ENCODE measurements at regions not wholly inside any gene's neighbourhood (a gene's known extent, or its start where the extent isn't known, plus 50 kb on each side); places are given as distances from the start of the nearest gene placed in this dataset.
"Not testable (repeated sequence)": the region's sequence is repeated elsewhere in the genome, so short reads cannot be mapped to it uniquely, and the experiment has no call there.

DNA sequence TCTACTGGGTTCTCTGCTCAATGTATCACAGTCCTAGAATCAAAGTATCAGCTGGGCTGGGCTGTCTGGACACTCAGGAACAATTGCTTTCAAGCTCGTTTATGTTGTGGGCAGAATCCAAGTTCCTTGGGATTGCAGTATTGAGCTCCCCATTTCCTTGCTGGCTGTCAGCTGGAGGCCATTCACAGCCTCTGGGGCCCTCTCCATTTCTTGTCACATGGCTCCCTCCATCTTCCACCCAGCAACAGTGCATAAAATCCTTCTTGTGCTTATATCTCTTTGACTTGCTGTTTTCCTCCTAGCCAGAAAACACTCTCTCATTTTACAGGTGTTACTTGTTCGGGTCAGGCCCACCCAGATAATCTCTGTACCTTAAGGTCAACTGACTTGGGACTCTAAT lies 363.5 kb downstream of the IGSF11 start:
- DNase-seq: no peak

GRCh38 chr3:118675305-118675704 lies 359.3 kb downstream of the IGSF11 start:
- H2BK120ac ChIP-seq (ENCODE audit: low read depth, low read length): no peak overlapping the region
- H3K4me2 ChIP-seq (ENCODE audit: low read length, poor library complexity, severe bottlenecking): no peak overlapping the region
- no peaks in the 10 kb centered on the region for H3K36me3 ChIP-seq (ENCODE audit: control insufficient read depth in 1 of 2, insufficient read depth in 2 of 2, low read depth in 1 of 2, low read length in 2 of 2)
- no peak overlapping the region for H3K4me3 ChIP-seq (ENCODE audit: insufficient read depth in 1 of 2, low read depth in 1 of 2, low read length in 2 of 2)
- H3K4ac ChIP-seq (ENCODE audit: low read depth in 1 of 2, low read length in 2 of 2): no peak overlapping the region
- H2AK5ac ChIP-seq (ENCODE audit: low read length, severe bottlenecking): no peak overlapping the region
- no peak overlapping the region for H2BK12ac ChIP-seq (ENCODE audit: low read length in 2 of 2)
- H4K91ac ChIP-seq (ENCODE audit: low read length): no peak overlapping the region
- WGBS: 85% methylated on average over 1 of the region's 2 CpGs
- no peaks in the 10 kb centered on the region for H3K4me1 ChIP-seq (ENCODE audit: control insufficient read depth, insufficient read depth, low read depth, low read length)
- H4K8ac ChIP-seq (ENCODE audit: low read length): no peak overlapping the region
- H3K9ac ChIP-seq (ENCODE audit: low read length): no peak overlapping the region
- H3K23ac ChIP-seq (ENCODE audit: low read length in 2 of 2): no peak overlapping the region
- H2BK5ac ChIP-seq (ENCODE audit: low read depth, low read length, poor library complexity, severe bottlenecking): no peak overlapping the region
- H3K27me3 ChIP-seq (ENCODE audit: control insufficient read depth in 1 of 2, insufficient read depth in 1 of 2, low read length in 2 of 2): peaks cover 0 to 3% of the 10 kb centered on the region in 2 experiments
- H3K18ac ChIP-seq (ENCODE audit: low read depth in 1 of 2, low read length in 2 of 2): no peak overlapping the region
- DNase-seq: no peak
- no peaks in the 10 kb centered on the region for H3K9me3 ChIP-seq (ENCODE audit: control insufficient read depth, low read length)
- no peaks in the 10 kb centered on the region for H3K79me1 ChIP-seq (replicated peaks; ENCODE audit: low read length, poor library complexity, severe bottlenecking)
- no peak overlapping the region for H3K27ac ChIP-seq (ENCODE audit: low read length, poor library complexity, severe bottlenecking)
- no peak overlapping the region for H2AFZ ChIP-seq (ENCODE audit: low read depth, low read length)
- H3K14ac ChIP-seq (ENCODE audit: low read length in 2 of 2): no peak overlapping the region
- no peak overlapping the region for H2BK15ac ChIP-seq (ENCODE audit: low read depth, poor library complexity, severe bottlenecking)

More for the DNA sequence above, 363.5 kb downstream of the IGSF11 start:
- Histone ChIP-seq H2BK15ac (ENCODE audit: low read depth, poor library complexity, severe bottlenecking) (no peak overlapping the region), H3K27me3 (ENCODE audit: control insufficient read depth in 1 of 2, insufficient read depth in 1 of 2, low read length in 2 of 2) (peaks cover 0 to 3% of the 10 kb centered on the region in 2 experiments), H3K4me2 (ENCODE audit: low read length, poor library complexity, severe bottlenecking) (no peak overlapping the region), H3K4me3 (ENCODE audit: insufficient read depth in 1 of 2, low read depth in 1 of 2, low read length in 2 of 2) (no peak overlapping the region), H4K91ac (ENCODE audit: low read length) (no peak overlapping the region), H3K9me3 (ENCODE audit: control insufficient read depth, low read length) (no peaks in the 10 kb centered on the region), H2BK5ac (ENCODE audit: low read depth, low read length, poor library complexity, severe bottlenecking) (no peak overlapping the region), H4K8ac (ENCODE audit: low read length) (no peak overlapping the region), H3K4me1 (ENCODE audit: control insufficient read depth, insufficient read depth, low read depth, low read length) (no peaks in the 10 kb centered on the region), H3K9ac (ENCODE audit: low read length) (no peak overlapping the region), H3K23ac (ENCODE audit: low read length in 2 of 2) (no peak overlapping the region), H3K27ac (ENCODE audit: low read length, poor library complexity, severe bottlenecking) (no peak overlapping the region), H3K36me3 (ENCODE audit: control insufficient read depth in 1 of 2, insufficient read depth in 2 of 2, low read depth in 1 of 2, low read length in 2 of 2) (no peaks in the 10 kb centered on the region), H3K14ac (ENCODE audit: low read length in 2 of 2) (no peak overlapping the region), H2BK12ac (ENCODE audit: low read length in 2 of 2) (no peak overlapping the region), H2BK120ac (ENCODE audit: low read depth, low read length) (no peak overlapping the region), H3K4ac (ENCODE audit: low read depth in 1 of 2, low read length in 2 of 2) (no peak overlapping the region), H3K79me1 (replicated peaks; ENCODE audit: low read length, poor library complexity, severe bottlenecking) (no peaks in the 10 kb centered on the region), H3K18ac (ENCODE audit: low read depth in 1 of 2, low read length in 2 of 2) (no peak overlapping the region), H2AK5ac (ENCODE audit: low read length, severe bottlenecking) (no peak overlapping the region), H2AFZ (ENCODE audit: low read depth, low read length) (no peak overlapping the region)
- WGBS: 53% methylated on average over 2 of the region's 2 CpGs

DNA sequence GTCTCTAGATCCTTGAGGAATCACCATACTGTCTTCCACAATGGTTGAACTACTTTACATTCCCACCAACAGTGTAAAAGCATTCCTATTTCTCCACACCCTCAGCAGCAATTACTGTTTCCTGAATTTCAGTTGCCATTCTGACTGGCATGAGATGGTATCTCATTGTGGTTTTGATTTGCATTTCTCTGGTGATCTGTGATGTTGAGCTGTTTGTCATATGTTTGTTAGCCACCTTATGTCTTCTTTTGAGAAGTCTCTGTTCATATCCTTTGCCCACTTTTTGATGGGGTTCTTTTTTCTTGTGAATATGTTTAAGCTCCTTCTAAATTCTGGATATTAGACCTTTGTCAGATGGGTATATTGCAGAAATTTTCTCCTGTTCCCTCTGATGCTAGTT lies 356.0 kb downstream of the IGSF11 start:
- not testable (repeated sequence) for H3K4me3 ChIP-seq (ENCODE audit: insufficient read depth in 1 of 2, low read depth in 1 of 2, low read length in 2 of 2); H3K36me3 ChIP-seq (ENCODE audit: control insufficient read depth in 1 of 2, insufficient read depth in 2 of 2, low read depth in 1 of 2, low read length in 2 of 2); H2AK5ac ChIP-seq (ENCODE audit: low read length, severe bottlenecking); H2BK120ac ChIP-seq (ENCODE audit: low read depth, low read length); H2AFZ ChIP-seq (ENCODE audit: low read depth, low read length); H3K4me2 ChIP-seq (ENCODE audit: low read length, poor library complexity, severe bottlenecking); H2BK12ac ChIP-seq (ENCODE audit: low read length in 2 of 2); H4K8ac ChIP-seq (ENCODE audit: low read length); H3K79me1 ChIP-seq (replicated peaks; ENCODE audit: low read length, poor library complexity, severe bottlenecking); H3K23ac ChIP-seq (ENCODE audit: low read length in 2 of 2); H3K4ac ChIP-seq (ENCODE audit: low read depth in 1 of 2, low read length in 2 of 2); DNase-seq; H3K27ac ChIP-seq (ENCODE audit: low read length, poor library complexity, severe bottlenecking); H3K4me1 ChIP-seq (ENCODE audit: control insufficient read depth, insufficient read depth, low read depth, low read length); H3K18ac ChIP-seq (ENCODE audit: low read depth in 1 of 2, low read length in 2 of 2); H3K27me3 ChIP-seq (ENCODE audit: control insufficient read depth in 1 of 2, insufficient read depth in 1 of 2, low read length in 2 of 2); H3K14ac ChIP-seq (ENCODE audit: low read length in 2 of 2); H3K9ac ChIP-seq (ENCODE audit: low read length); H4K91ac ChIP-seq (ENCODE audit: low read length); H2BK5ac ChIP-seq (ENCODE audit: low read depth, low read length, poor library complexity, severe bottlenecking); H3K9me3 ChIP-seq (ENCODE audit: control insufficient read depth, low read length); H2BK15ac ChIP-seq (ENCODE audit: low read depth, poor library complexity, severe bottlenecking)

- 74% methylated on average over 2 of the region's 2 CpGs for WGBS
- peaks cover 0 to 4% of the 10 kb centered on the region in 2 experiments for H3K27me3 ChIP-seq (ENCODE audit: control insufficient read depth in 1 of 2, insufficient read depth in 1 of 2, low read length in 2 of 2)
- no peak overlapping the region for H3K4me3 ChIP-seq (ENCODE audit: insufficient read depth in 1 of 2, low read depth in 1 of 2, low read length in 2 of 2)
- no peak overlapping the region for H3K9ac ChIP-seq (ENCODE audit: low read length)
- no peak overlapping the region for H4K8ac ChIP-seq (ENCODE audit: low read length)
- no peak overlapping the region for H3K4ac ChIP-seq (ENCODE audit: low read depth in 1 of 2, low read length in 2 of 2)
- no peak overlapping the region for H4K91ac ChIP-seq (ENCODE audit: low read length)
- no peak for DNase-seq
- no peak overlapping the region for H3K18ac ChIP-seq (ENCODE audit: low read depth in 1 of 2, low read length in 2 of 2)
- no peaks in the 10 kb centered on the region for H3K36me3 ChIP-seq (ENCODE audit: control insufficient read depth in 1 of 2, insufficient read depth in 2 of 2, low read depth in 1 of 2, low read length in 2 of 2)
- H3K27ac ChIP-seq (ENCODE audit: low read length, poor library complexity, severe bottlenecking): no peak overlapping the region
- no peak overlapping the region for H3K14ac ChIP-seq (ENCODE audit: low read length in 2 of 2)
- H2AK5ac ChIP-seq (ENCODE audit: low read length, severe bottlenecking): no peak overlapping the region
- no peaks in the 10 kb centered on the region for H3K9me3 ChIP-seq (ENCODE audit: control insufficient read depth, low read length)
- no peak overlapping the region for H2AFZ ChIP-seq (ENCODE audit: low read depth, low read length)
- H2BK5ac ChIP-seq (ENCODE audit: low read depth, low read length, poor library complexity, severe bottlenecking): no peak overlapping the region
- H3K79me1 ChIP-seq (replicated peaks; ENCODE audit: low read length, poor library complexity, severe bottlenecking): no peaks in the 10 kb centered on the region
- no peak overlapping the region for H2BK15ac ChIP-seq (ENCODE audit: low read depth, poor library complexity, severe bottlenecking)
- no peak overlapping the region for H2BK120ac ChIP-seq (ENCODE audit: low read depth, low read length)
- H3K23ac ChIP-seq (ENCODE audit: low read length in 2 of 2): no peak overlapping the region
- H3K4me1 ChIP-seq (ENCODE audit: control insufficient read depth, insufficient read depth, low read depth, low read length): no peaks in the 10 kb centered on the region
- no peak overlapping the region for H3K4me2 ChIP-seq (ENCODE audit: low read length, poor library complexity, severe bottlenecking)
- no peak overlapping the region for H2BK12ac ChIP-seq (ENCODE audit: low read length in 2 of 2)
These were observed 351.7 kb downstream of the IGSF11 start for GRCh38 chr3:118682921-118683320.

Data from mesenchymal stem cell (in vitro differentiated cells and primary cell).